Liver (tissue), 3 donors: ENCODE measurements at regions not wholly inside any gene's neighbourhood (a gene's known extent, or its start where the extent isn't known, plus 50 kb on each side); places are given as distances from the start of the nearest gene placed in this dataset.

Source experiments
- CTCF ChIP-seq: fragments of 150-350 bp; IDR thresholded peaks from 2 replicates; pipeline ENCODE4 v1.5.1; 2017; ENCODE audit warnings: improper control_type of control experiment, low read depth, low read length; ENCODE audit not compliant: missing input control
- FOXA1 ChIP-seq: IDR thresholded peaks from 2 replicates; pipeline ENCODE4 v1.6.1; 2016; ENCODE audit warnings: antibody characterized with exemption
- GABPA ChIP-seq, 2 donors: IDR thresholded peaks in 1 of 2; conservative IDR thresholded peaks in 1 of 2; 2 replicates each; pipeline ENCODE4 v1.6.1; 2016; ENCODE audit warnings: antibody characterized with exemption in 2 of 2, mild to moderate bottlenecking in 1 of 2, moderate library complexity in 1 of 2
- JUND ChIP-seq, 2 donors: IDR thresholded peaks; 2 replicates each; pipeline ENCODE4 v1.6.1; 2016; ENCODE audit warnings: antibody characterized with exemption in 2 of 2
- MAX ChIP-seq: IDR thresholded peaks from 2 replicates; pipeline ENCODE4 v1.6.1; 2016; ENCODE audit warnings: antibody characterized with exemption
- RXRA ChIP-seq, 2 donors: IDR thresholded peaks; 2 replicates each; pipeline ENCODE4 v1.6.1; 2017 to 2018; ENCODE audit warnings: antibody characterized with exemption in 2 of 2, mild to moderate bottlenecking in 1 of 2
- SP1 ChIP-seq: IDR thresholded peaks from 2 replicates; pipeline ENCODE4 v1.6.1; 2018; ENCODE audit warnings: antibody characterized with exemption, mild to moderate bottlenecking
- TAF1 ChIP-seq: conservative IDR thresholded peaks from 2 replicates; pipeline ENCODE4 v1.6.1; 2016; ENCODE audit warnings: antibody characterized with exemption, mild to moderate bottlenecking
- YY1 ChIP-seq: IDR thresholded peaks from 2 replicates; pipeline ENCODE4 v1.6.1; 2016; ENCODE audit warnings: antibody characterized with exemption, mild to moderate bottlenecking
- ZBTB33 ChIP-seq: IDR thresholded peaks from 2 replicates; pipeline ENCODE4 v1.6.1; 2016; ENCODE audit warnings: antibody characterized with exemption
- TF ChIP-seq, protein P1 (sequence below): IDR thresholded peaks from 2 replicates; pipeline ENCODE4 v1.6.1; 2016; ENCODE audit warnings: antibody characterized with exemption
- donor health status: healthy.
- donor health status: healthy.

DNA sequence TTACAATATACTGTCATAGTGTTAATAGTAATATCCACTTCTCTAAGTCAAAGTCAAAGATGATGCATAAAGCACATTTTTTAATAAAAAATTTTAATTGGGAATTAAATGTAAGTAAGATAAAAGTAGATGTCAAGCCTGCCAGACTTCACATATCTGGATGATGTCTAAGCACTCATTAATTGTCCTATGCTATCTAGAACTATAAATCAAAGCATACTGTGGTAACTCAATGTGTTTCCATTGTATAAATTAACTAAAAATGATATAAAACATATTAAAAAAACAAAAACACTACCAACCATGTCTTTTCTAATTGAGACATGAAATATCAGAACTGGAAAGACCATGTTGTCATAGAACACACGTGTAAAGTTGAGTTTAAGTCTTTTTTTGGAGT lies 51.2 kb downstream of the ZZZ3 start:
- TF ChIP-seq CTCF: no peak
- TF ChIP-seq GABPA (IDR thresholded peaks at IDR 0.05 in 1 of 2, conservative IDR thresholded peaks at IDR 0.05 in 1 of 2): no peak
- TF ChIP-seq, protein P1, sequence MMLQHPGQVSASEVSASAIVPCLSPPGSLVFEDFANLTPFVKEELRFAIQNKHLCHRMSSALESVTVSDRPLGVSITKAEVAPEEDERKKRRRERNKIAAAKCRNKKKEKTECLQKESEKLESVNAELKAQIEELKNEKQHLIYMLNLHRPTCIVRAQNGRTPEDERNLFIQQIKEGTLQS: no peak
- TF ChIP-seq TAF1: no peak
- no peak for TF ChIP-seq MAX
- no peak for TF ChIP-seq RXRA (IDR thresholded peaks at IDR 0.05)
- no peak for TF ChIP-seq SP1
- TF ChIP-seq ZBTB33: no peak
- TF ChIP-seq JUND (IDR thresholded peaks at IDR 0.05): no peak
- no peak for TF ChIP-seq YY1
- TF ChIP-seq FOXA1: no peak
